Thyroid gland (tissue), 4 donors: ENCODE measurements at regions not wholly inside any gene's neighbourhood (a gene's known extent, or its start where the extent isn't known, plus 50 kb on each side); places are given as distances from the start of the nearest gene placed in this dataset.

Experiments
- DNase-seq, 2 donors: peaks; one replicate each; pipeline ENCODE4 v3.0.0-alpha.2; 2019
- H3K27ac ChIP-seq, 3 donors: fragments of 200-600 bp; sonication (generic); 1 replicate in 2 of 3; 2 replicates in 1 of 3; pipeline ENCODE4 v1.5.1; 2016 to 2019; ENCODE audit warnings: mild to moderate bottlenecking in 1 of 3, moderate library complexity in 1 of 3
- H3K27me3 ChIP-seq: fragments of 200-600 bp; sonication (generic); one replicate; pipeline ENCODE4 v1.5.1; 2019
- H3K36me3 ChIP-seq, 2 donors: fragments of 200-600 bp; sonication (generic); one replicate each; pipeline ENCODE4 v1.5.1; 2016 to 2019
- H3K4me1 ChIP-seq, 2 donors: fragments of 200-600 bp; sonication (generic); one replicate each; pipeline ENCODE4 v1.5.1; 2017 to 2019
- H3K4me3 ChIP-seq, 3 donors: fragments of 200-600 bp; sonication (generic); replicated peaks in 1 of 3; 1 replicate in 2 of 3; 2 replicates in 1 of 3; pipeline ENCODE4 v1.5.1; 2016; ENCODE audit warnings: mild to moderate bottlenecking in 1 of 3
- H3K9me3 ChIP-seq: fragments of 200-600 bp; sonication (generic); one replicate; pipeline ENCODE4 v1.5.1; 2017
- POLR2A ChIP-seq, 2 donors: fragments of 450-650 bp; IDR thresholded peaks; one replicate each; pipeline ENCODE4 v1.6.1; 2017; ENCODE audit warnings: antibody characterized with exemption in 2 of 2, mild to moderate bottlenecking in 2 of 2, moderate library complexity in 1 of 2
- WGBS, 2 donors: methylation state at CpG; one replicate each; pipeline ENCODE4 v1.1.5; 2017; 5-methylcytosine and 5-hydroxymethylcytosine counted together
- intact Hi-C: fragments of 100-400 bp; cut with DNase I; formaldehyde crosslinking; loops from one replicate; pipeline ENCODE4 v1.15.1; 2023
- TF ChIP-seq, protein P1 (sequence below), 6 experiments: fragments of 200-600 bp in 3 of 6; fragments of 450-650 bp in 3 of 6; sonication (generic) in 3 of 6; IDR thresholded peaks; one replicate each; pipeline ENCODE4 v1.5.1; 2016 to 2019; ENCODE audit warnings: antibody characterized with exemption in 6 of 6, mild to moderate bottlenecking in 2 of 6, inconsistent platforms in 1 of 6, moderate library complexity in 1 of 6

DNA sequence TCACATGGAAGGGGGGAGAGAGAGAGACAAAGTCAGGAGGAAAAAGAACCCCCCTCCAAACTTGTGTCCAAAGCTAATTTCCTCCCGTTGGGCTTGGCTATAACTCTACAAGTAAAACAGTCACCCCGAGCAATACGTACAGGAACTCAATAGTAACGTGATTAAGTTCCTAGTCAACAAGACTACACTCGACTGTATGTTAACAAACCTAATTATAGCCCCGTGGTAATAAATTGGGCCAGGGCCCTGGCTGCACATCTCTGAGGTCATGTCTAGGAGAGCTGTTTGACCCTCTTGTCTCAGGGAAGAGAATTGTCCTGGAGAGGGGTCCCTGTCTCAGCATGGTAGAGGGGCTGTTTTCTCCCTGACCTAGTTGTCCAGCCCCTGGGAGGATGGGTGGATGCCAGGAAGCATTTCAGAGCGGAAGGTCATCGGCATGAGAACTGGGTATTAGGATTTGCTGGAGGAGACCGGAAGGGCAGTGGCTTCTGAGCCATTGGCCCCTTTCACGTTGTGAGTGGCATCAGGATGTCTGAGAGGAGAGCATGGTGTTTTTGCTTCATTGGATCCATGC lies 60.2 kb upstream of the COMTD1 start:
- Histone ChIP-seq H3K27ac (peak overlapping the region; percentile 80 to 85 (median 85)), H3K4me1 (peaks cover 5 to 21% of the 10 kb centered on the region in 2 donors), H3K27me3 (no peaks in the 10 kb centered on the region), H3K4me3 (no peak overlapping the region), H3K9me3 (no peaks in the 10 kb centered on the region), H3K36me3 (no peaks in the 10 kb centered on the region)
- no peak for DNase-seq
- WGBS, 2 donors: 61 to 71% methylated on average over 10 of the region's 10 CpGs
- TF ChIP-seq POLR2A (IDR thresholded peaks at IDR 0.05): no peak
- TF ChIP-seq, protein P1, sequence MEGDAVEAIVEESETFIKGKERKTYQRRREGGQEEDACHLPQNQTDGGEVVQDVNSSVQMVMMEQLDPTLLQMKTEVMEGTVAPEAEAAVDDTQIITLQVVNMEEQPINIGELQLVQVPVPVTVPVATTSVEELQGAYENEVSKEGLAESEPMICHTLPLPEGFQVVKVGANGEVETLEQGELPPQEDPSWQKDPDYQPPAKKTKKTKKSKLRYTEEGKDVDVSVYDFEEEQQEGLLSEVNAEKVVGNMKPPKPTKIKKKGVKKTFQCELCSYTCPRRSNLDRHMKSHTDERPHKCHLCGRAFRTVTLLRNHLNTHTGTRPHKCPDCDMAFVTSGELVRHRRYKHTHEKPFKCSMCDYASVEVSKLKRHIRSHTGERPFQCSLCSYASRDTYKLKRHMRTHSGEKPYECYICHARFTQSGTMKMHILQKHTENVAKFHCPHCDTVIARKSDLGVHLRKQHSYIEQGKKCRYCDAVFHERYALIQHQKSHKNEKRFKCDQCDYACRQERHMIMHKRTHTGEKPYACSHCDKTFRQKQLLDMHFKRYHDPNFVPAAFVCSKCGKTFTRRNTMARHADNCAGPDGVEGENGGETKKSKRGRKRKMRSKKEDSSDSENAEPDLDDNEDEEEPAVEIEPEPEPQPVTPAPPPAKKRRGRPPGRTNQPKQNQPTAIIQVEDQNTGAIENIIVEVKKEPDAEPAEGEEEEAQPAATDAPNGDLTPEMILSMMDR (IDR thresholded peaks at IDR 0.05): no peak
- intact Hi-C loops: no loop called here

DNA sequence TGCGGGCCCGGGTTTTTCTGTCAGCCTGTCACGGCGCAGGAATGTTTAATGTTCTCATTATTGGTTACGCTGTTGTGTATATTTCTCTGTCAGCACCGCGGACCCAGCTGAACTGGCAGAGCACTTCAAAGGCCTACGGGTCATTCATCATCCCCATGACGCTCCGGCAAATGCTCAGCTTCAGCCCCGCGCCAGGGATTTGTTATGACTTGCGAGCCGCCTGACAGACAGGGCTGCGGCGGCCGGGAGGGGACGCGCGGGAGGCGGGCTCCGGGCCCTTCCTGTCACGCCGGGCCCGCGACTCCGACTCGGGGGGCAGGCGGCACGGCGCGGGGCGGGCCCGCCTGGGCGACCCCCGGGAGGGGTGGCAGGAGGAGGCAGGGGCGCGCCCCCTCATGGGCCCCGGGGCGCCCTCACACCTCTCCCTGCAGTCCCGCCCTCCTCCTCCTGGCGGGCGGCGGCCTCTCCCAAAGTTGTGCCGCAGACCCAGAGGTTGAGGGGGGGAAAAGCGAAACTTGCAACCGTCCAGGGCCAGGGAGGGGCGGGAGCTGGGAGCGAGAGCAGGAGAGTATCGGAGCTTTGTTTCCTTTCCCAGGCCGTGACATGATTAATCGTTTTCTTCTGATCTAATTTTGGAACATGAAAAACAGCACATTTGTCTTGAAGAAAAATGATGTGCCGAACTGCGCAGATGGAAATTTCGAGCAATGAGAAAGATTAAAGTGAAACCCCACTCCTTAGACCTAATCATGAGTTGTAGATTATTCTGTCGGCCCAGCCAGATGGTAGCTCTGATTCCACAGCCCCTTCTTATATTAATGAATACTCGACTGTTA lies 59.3 kb upstream of the COMTD1 start:
- Histone ChIP-seq H3K4me3 (peak overlapping the region; percentile 59 to 91 (median 73)), H3K36me3 (no peaks in the 10 kb centered on the region), H3K27me3 (no peaks in the 10 kb centered on the region), H3K4me1 (peaks cover 5 to 21% of the 10 kb centered on the region in 2 donors), H3K27ac (peak overlapping the region; percentile 80 to 85 (median 85)), H3K9me3 (no peaks in the 10 kb centered on the region)
- intact Hi-C loops: no loop called here
- 4 to 5% methylated on average over 27 to 37 of the region's 57 CpGs for WGBS, 2 donors
- peak; percentile 78 to 80 for DNase-seq
- TF ChIP-seq, protein P1 (IDR thresholded peaks at IDR 0.05): peak in 3 of 6 experiments; percentile 31 to 38 (median 36)
- TF ChIP-seq POLR2A (IDR thresholded peaks at IDR 0.05): peak in 1 of 2 donors; percentile 29

DNA sequence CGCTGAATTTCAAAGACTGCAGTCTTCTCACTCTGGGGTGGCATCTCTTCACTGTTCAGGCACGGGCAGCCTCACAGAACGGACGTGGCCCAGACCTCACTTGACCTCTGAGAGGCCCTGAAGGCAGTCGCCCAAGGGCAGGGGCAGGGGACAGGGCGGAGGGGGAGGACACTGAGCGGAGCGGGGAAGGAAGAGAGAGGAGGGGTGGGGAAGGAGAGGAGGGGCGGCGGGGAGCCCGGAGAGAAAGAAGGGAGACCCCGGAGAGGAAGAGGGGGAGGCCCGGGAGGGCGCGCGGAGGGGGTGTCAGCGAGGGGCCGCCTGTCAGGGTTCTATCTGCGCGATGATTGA lies 58.7 kb upstream of the COMTD1 start:
- intact Hi-C loops: no loop called here
- DNase-seq: peak; percentile 41 to 45
- Histone ChIP-seq H3K27ac (peak overlapping the region; percentile 80 to 85 (median 85)), H3K36me3 (no peaks in the 10 kb centered on the region), H3K4me3 (peak overlapping the region in 2 of 3 donors; percentile 59 to 73), H3K4me1 (peaks cover 5 to 21% of the 10 kb centered on the region in 2 donors), H3K27me3 (no peaks in the 10 kb centered on the region), H3K9me3 (no peaks in the 10 kb centered on the region)
- TF ChIP-seq, protein P1 (IDR thresholded peaks at IDR 0.05): no peak
- TF ChIP-seq POLR2A (IDR thresholded peaks at IDR 0.05): no peak
- 8% methylated on average over 20 of the region's 20 CpGs for WGBS, 2 donors

DNA sequence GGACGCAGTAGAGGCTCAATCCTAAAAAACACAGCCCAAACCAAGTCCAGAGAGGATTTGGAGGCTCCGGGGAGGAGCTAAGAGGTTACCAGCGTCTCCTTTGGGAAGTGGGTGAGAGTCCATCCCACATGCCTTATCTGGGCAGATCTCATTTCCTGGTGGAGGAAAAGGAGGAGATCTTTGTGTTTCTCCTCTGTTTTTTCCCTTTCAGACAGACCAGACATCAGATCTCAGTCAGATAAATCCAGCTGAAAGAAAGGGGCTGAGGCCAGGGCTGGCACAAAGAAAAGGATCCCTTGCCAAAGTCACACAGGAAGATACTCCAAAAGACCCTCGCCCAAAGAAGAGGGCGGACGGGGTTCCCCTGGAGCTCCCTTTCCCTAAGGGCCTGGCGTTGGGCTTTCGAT lies 58.3 kb upstream of the COMTD1 start:
- intact Hi-C loops: no loop called here
- DNase-seq: peak in 1 of 2 donors; percentile 5
- no peaks in the 10 kb centered on the region for H3K27me3 ChIP-seq
- TF ChIP-seq, protein P1 (IDR thresholded peaks at IDR 0.05): no peak
- TF ChIP-seq POLR2A (IDR thresholded peaks at IDR 0.05): no peak
- H3K36me3 ChIP-seq: no peaks in the 10 kb centered on the region
- peaks cover 5 to 21% of the 10 kb centered on the region in 2 donors for H3K4me1 ChIP-seq
- 63 to 64% methylated on average over 8 of the region's 8 CpGs for WGBS, 2 donors
- no peak overlapping the region for H3K4me3 ChIP-seq
- peak overlapping the region; percentile 80 to 85 (median 85) for H3K27ac ChIP-seq
- H3K9me3 ChIP-seq: no peaks in the 10 kb centered on the region

DNA sequence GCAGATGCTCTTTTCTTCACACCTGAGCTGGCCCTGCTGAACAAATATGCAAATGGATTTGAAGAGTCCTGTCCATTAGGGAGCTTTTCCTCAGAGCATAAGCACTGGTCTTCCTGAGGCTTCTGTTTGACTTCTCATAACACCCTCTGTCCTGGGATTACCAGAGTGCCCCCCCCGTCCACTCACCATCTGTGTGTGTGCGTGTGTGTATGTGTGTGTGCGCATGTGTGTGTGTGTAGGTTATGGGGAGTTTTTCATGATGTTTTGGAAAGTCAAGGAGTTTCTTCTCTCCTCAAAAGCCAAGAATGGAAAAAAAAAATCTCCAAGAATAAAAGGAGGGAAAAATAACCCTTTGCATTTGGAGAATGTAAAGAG lies 57.7 kb upstream of the COMTD1 start:
- no peaks in the 10 kb centered on the region for H3K27me3 ChIP-seq
- no peaks in the 10 kb centered on the region for H3K36me3 ChIP-seq
- TF ChIP-seq, protein P1 (IDR thresholded peaks at IDR 0.05): no peak
- TF ChIP-seq POLR2A (IDR thresholded peaks at IDR 0.05): no peak
- intact Hi-C loops: no loop called here
- no peaks in the 10 kb centered on the region for H3K9me3 ChIP-seq
- no peak for DNase-seq
- H3K27ac ChIP-seq: peak overlapping the region in 1 of 3 donors; percentile 85
- H3K4me1 ChIP-seq: peaks cover 5 to 21% of the 10 kb centered on the region in 2 donors
- WGBS, 2 donors: 91 to 93% methylated on average over 3 of the region's 3 CpGs
- H3K4me3 ChIP-seq: no peak overlapping the region
